Omental fat pad (tissue), 3 donors: ENCODE measurements at regions not wholly inside any gene's neighbourhood (a gene's known extent, or its start where the extent isn't known, plus 50 kb on each side); places are given as distances from the start of the nearest gene placed in this dataset.

ENCODE experiments used
- ATAC-seq: fragments of 150-250 bp; one replicate; pipeline ENCODE4 v1.9.1; 2016; ENCODE audit warnings: mild to moderate bottlenecking, moderate library complexity; ENCODE audit not compliant: low FRiP score
- DNase-seq: peaks from one replicate; pipeline ENCODE4 v3.0.0-alpha.2; 2019; ENCODE audit warnings: low spot score
- CTCF ChIP-seq, 3 donors: fragments of 450-650 bp; IDR thresholded peaks; one replicate each; pipeline ENCODE4 v1.5.1; 2016 to 2017; ENCODE audit warnings: antibody characterized with exemption in 3 of 3, mild to moderate bottlenecking in 3 of 3, moderate library complexity in 2 of 3

- TF ChIP-seq CTCF (IDR thresholded peaks at IDR 0.05): no peak
Measured at GRCh38 chr15:85886309-85886811, 91.6 kb upstream of the KLHL25 start.

GRCh38 chr15:85889956-85890619, 95.4 kb upstream of the KLHL25 start:
- TF ChIP-seq CTCF (IDR thresholded peaks at IDR 0.05): no peak

More at GRCh38 chr15:85886309-85886811, 91.6 kb upstream of the KLHL25 start:
- DNase-seq: no peak
- ATAC-seq: no peak

GRCh38 chr15:85890620-85890980, 95.9 kb upstream of the KLHL25 start:
- no peak for ATAC-seq
- DNase-seq: no peak

More at GRCh38 chr15:85889956-85890619, 95.4 kb upstream of the KLHL25 start:
- no peak for ATAC-seq
- DNase-seq: no peak

GRCh38 chr15:85891470-85891869, 96.7 kb upstream of the KLHL25 start:
- TF ChIP-seq CTCF (IDR thresholded peaks at IDR 0.05): no peak
- ATAC-seq: no peak
- no peak for DNase-seq

More at GRCh38 chr15:85890620-85890980, 95.9 kb upstream of the KLHL25 start:
- no peak for TF ChIP-seq CTCF (IDR thresholded peaks at IDR 0.05)

- no peak for ATAC-seq
- no peak for DNase-seq
- TF ChIP-seq CTCF (IDR thresholded peaks at IDR 0.05): no peak
Measured at GRCh38 chr15:85892232-85892631, 97.5 kb upstream of the KLHL25 start.

- ATAC-seq (no peak), DNase-seq (no peak)
- no peak for TF ChIP-seq CTCF (IDR thresholded peaks at IDR 0.05)
Measured at GRCh38 chr15:85897207-85897894, 102.6 kb upstream of the KLHL25 start.
